Skeletal muscle tissue (tissue), 3 donors: ENCODE measurements at regions not wholly inside any gene's neighbourhood (a gene's known extent, or its start where the extent isn't known, plus 50 kb on each side); places are given as distances from the start of the nearest gene placed in this dataset.

Experiments used
- H3K27ac ChIP-seq: one replicate; pipeline ENCODE4 v1.7.0; 2013; ENCODE audit warnings: mild to moderate bottlenecking, low read depth, low read length, inconsistent platforms
- H3K27me3 ChIP-seq, 3 donors: one replicate each; pipeline ENCODE4 v1.7.0; 2013; ENCODE audit warnings: low read length in 3 of 3; ENCODE audit not compliant: control insufficient read depth in 3 of 3, insufficient read depth in 3 of 3
- H3K36me3 ChIP-seq, 3 donors: one replicate each; pipeline ENCODE4 v1.7.0; 2013; ENCODE audit warnings: low read length in 3 of 3; ENCODE audit not compliant: control insufficient read depth in 3 of 3, insufficient read depth in 3 of 3
- H3K4me1 ChIP-seq, 3 donors: one replicate each; pipeline ENCODE4 v1.7.0; 2013; ENCODE audit warnings: low read length in 3 of 3, mild to moderate bottlenecking in 3 of 3; ENCODE audit not compliant: control insufficient read depth in 3 of 3, insufficient read depth in 3 of 3
- H3K4me3 ChIP-seq, 3 donors: one replicate each; pipeline ENCODE4 v1.7.0; 2013; ENCODE audit warnings: low read length in 3 of 3
- H3K9ac ChIP-seq, 3 donors: one replicate each; pipeline ENCODE4 v1.7.0; 2013; ENCODE audit warnings: low read length in 3 of 3, mild to moderate bottlenecking in 3 of 3, moderate library complexity in 2 of 3, low read depth in 1 of 3
- H3K9me3 ChIP-seq, 3 donors: one replicate each; pipeline ENCODE4 v1.7.0; 2013; ENCODE audit warnings: low read length in 3 of 3; ENCODE audit not compliant: control insufficient read depth in 3 of 3
- donor health status: Osteomylitis.

GRCh38 chr5:74072646-74073045 lies 446.6 kb downstream of the ARHGEF28 start:
- Histone ChIP-seq H3K9ac (no peak overlapping the region), H3K27me3 (peaks cover 0 to 2% (median 0%) of the 10 kb centered on the region in 3 donors), H3K36me3 (no peaks in the 10 kb centered on the region), H3K9me3 (no peaks in the 10 kb centered on the region), H3K4me1 (peaks cover 0 to 6% (median 4%) of the 10 kb centered on the region in 3 donors), H3K27ac (no peak overlapping the region), H3K4me3 (no peak overlapping the region)

GRCh38 chr5:74070766-74071165 lies 444.8 kb downstream of the ARHGEF28 start:
- H3K36me3 ChIP-seq: no peaks in the 10 kb centered on the region
- H3K9ac ChIP-seq: no peak overlapping the region
- H3K4me3 ChIP-seq: no peak overlapping the region
- H3K27me3 ChIP-seq: peaks cover 0 to 2% (median 0%) of the 10 kb centered on the region in 3 donors
- H3K27ac ChIP-seq: no peak overlapping the region
- no peaks in the 10 kb centered on the region for H3K9me3 ChIP-seq
- H3K4me1 ChIP-seq: peaks cover 0 to 6% (median 4%) of the 10 kb centered on the region in 3 donors

- Histone ChIP-seq H3K27me3 (peaks cover 0 to 2% (median 0%) of the 10 kb centered on the region in 3 donors), H3K4me1 (peaks cover 0 to 6% (median 4%) of the 10 kb centered on the region in 3 donors), H3K9ac (no peak overlapping the region), H3K36me3 (no peaks in the 10 kb centered on the region), H3K9me3 (no peaks in the 10 kb centered on the region), H3K4me3 (no peak overlapping the region), H3K27ac (no peak overlapping the region)
These were observed 443.7 kb downstream of the ARHGEF28 start for GRCh38 chr5:74069741-74070140.

- no peaks in the 10 kb centered on the region for H3K4me1 ChIP-seq
- no peak overlapping the region for H3K27ac ChIP-seq
- H3K9me3 ChIP-seq: no peaks in the 10 kb centered on the region
- no peak overlapping the region for H3K4me3 ChIP-seq
- H3K36me3 ChIP-seq: no peaks in the 10 kb centered on the region
- no peak overlapping the region for H3K9ac ChIP-seq
- H3K27me3 ChIP-seq: no peaks in the 10 kb centered on the region
These were observed 441.9 kb downstream of the ARHGEF28 start for GRCh38 chr5:74067748-74068541.

GRCh38 chr5:74064911-74065310 lies 438.9 kb downstream of the ARHGEF28 start:
- H3K4me3 ChIP-seq: no peak overlapping the region

GRCh38 chr5:74064225-74064624 lies 438.2 kb downstream of the ARHGEF28 start:
- Histone ChIP-seq H3K9me3 (no peaks in the 10 kb centered on the region), H3K4me1 (no peaks in the 10 kb centered on the region), H3K36me3 (no peaks in the 10 kb centered on the region), H3K9ac (no peak overlapping the region), H3K27ac (no peak overlapping the region), H3K27me3 (no peaks in the 10 kb centered on the region), H3K4me3 (no peak overlapping the region)

More at GRCh38 chr5:74064911-74065310, 438.9 kb downstream of the ARHGEF28 start:
- Histone ChIP-seq H3K36me3 (no peaks in the 10 kb centered on the region), H3K4me1 (no peaks in the 10 kb centered on the region), H3K9ac (no peak overlapping the region), H3K27me3 (no peaks in the 10 kb centered on the region), H3K9me3 (no peaks in the 10 kb centered on the region), H3K27ac (no peak overlapping the region)

- Histone ChIP-seq H3K27me3 (no peaks in the 10 kb centered on the region), H3K27ac (no peak overlapping the region), H3K36me3 (no peaks in the 10 kb centered on the region), H3K9ac (no peak overlapping the region), H3K4me3 (no peak overlapping the region), H3K9me3 (no peaks in the 10 kb centered on the region), H3K4me1 (no peaks in the 10 kb centered on the region)
These were observed 437.8 kb downstream of the ARHGEF28 start for GRCh38 chr5:74063821-74064220.

- Histone ChIP-seq H3K27me3 (no peaks in the 10 kb centered on the region), H3K9me3 (no peaks in the 10 kb centered on the region), H3K9ac (no peak overlapping the region), H3K4me1 (no peaks in the 10 kb centered on the region), H3K4me3 (no peak overlapping the region), H3K36me3 (no peaks in the 10 kb centered on the region), H3K27ac (no peak overlapping the region)
These were observed 437.4 kb downstream of the ARHGEF28 start for GRCh38 chr5:74063346-74063745.

GRCh38 chr5:74061292-74061691 lies 435.3 kb downstream of the ARHGEF28 start:
- Histone ChIP-seq H3K27ac (no peak overlapping the region), H3K4me1 (no peaks in the 10 kb centered on the region)

GRCh38 chr5:74059706-74060105 lies 433.7 kb downstream of the ARHGEF28 start:
- no peak overlapping the region for H3K4me3 ChIP-seq
- H3K27ac ChIP-seq: no peak overlapping the region
- H3K4me1 ChIP-seq: no peaks in the 10 kb centered on the region
- H3K9ac ChIP-seq: no peak overlapping the region
- H3K9me3 ChIP-seq: no peaks in the 10 kb centered on the region
- no peaks in the 10 kb centered on the region for H3K36me3 ChIP-seq
- no peaks in the 10 kb centered on the region for H3K27me3 ChIP-seq

More at GRCh38 chr5:74061292-74061691, 435.3 kb downstream of the ARHGEF28 start:
- Histone ChIP-seq H3K36me3 (no peaks in the 10 kb centered on the region), H3K9ac (no peak overlapping the region), H3K4me3 (no peak overlapping the region), H3K27me3 (no peaks in the 10 kb centered on the region), H3K9me3 (no peaks in the 10 kb centered on the region)
